Neural cell (in vitro differentiated cells): ENCODE measurements at regions not wholly inside any gene's neighbourhood (a gene's known extent, or its start where the extent isn't known, plus 50 kb on each side); places are given as distances from the start of the nearest gene placed in this dataset.

Experiments used
- H2AFZ ChIP-seq: fragments of 200-600, 300-800 bp; sonication (generic), shearing (Covaris generic); 2 replicates; pipeline ENCODE4 v1.6.0; 2014; ENCODE audit warnings: low read depth, mild to moderate bottlenecking, antibody characterized with exemption, low read length, moderate library complexity
- H3F3A ChIP-seq: fragments of 200-600 bp; shearing (Covaris generic); 2 replicates; pipeline ENCODE4 v1.6.1; 2016; ENCODE audit warnings: mild to moderate bottlenecking, moderate library complexity, mixed read lengths, antibody characterized with exemption, low read length; ENCODE audit not compliant: insufficient read depth, poor library complexity, severe bottlenecking
- H3K27ac ChIP-seq: fragments of 200-600, 300-800 bp; sonication (generic), shearing (Covaris generic); 2 replicates; pipeline ENCODE4 v1.5.1; 2014; ENCODE audit warnings: mild to moderate bottlenecking, low read length, moderate library complexity
- H3K27me3 ChIP-seq: fragments of 300-800, 200-600 bp; sonication (generic), shearing (Covaris generic); 2 replicates; pipeline ENCODE4 v1.6.0; 2014; ENCODE audit warnings: mild to moderate bottlenecking, low read depth, low read length, moderate library complexity; ENCODE audit not compliant: insufficient read depth
- H3K36me3 ChIP-seq: fragments of 300-800, 200-600 bp; sonication (generic), shearing (Covaris generic); 2 replicates; pipeline ENCODE4 v1.5.1; 2014; ENCODE audit warnings: mild to moderate bottlenecking, antibody characterized with exemption, low read length, moderate library complexity; ENCODE audit not compliant: insufficient read depth
- H3K4me2 ChIP-seq: fragments of 300-800, 200-600 bp; sonication (generic), shearing (Covaris generic); 2 replicates; pipeline ENCODE4 v1.6.0; 2014; ENCODE audit warnings: mild to moderate bottlenecking, low read length
- H3K4me3 ChIP-seq: fragments of 300-800, 200-600 bp; sonication (generic), shearing (Covaris generic); 2 replicates; pipeline ENCODE4 v1.5.1; 2014; ENCODE audit warnings: mild to moderate bottlenecking, low read length, moderate library complexity
- H3K79me2 ChIP-seq: fragments of 200-600 bp; shearing (Covaris generic); replicated peaks from 2 replicates; pipeline ENCODE4 v1.6.0; 2014; ENCODE audit warnings: mild to moderate bottlenecking, low read length, moderate library complexity; ENCODE audit not compliant: insufficient read depth
- H3K9ac ChIP-seq: fragments of 300-800, 200-600 bp; sonication (generic), shearing (Covaris generic); 2 replicates; pipeline ENCODE4 v1.6.1; 2016; ENCODE audit warnings: mild to moderate bottlenecking, low read length, mixed read lengths
- H3K9me2 ChIP-seq: fragments of 200-600 bp; shearing (Covaris generic); 2 replicates; pipeline ENCODE4 v1.6.1; 2016; ENCODE audit warnings: mild to moderate bottlenecking, low read length, mixed read lengths; ENCODE audit not compliant: insufficient read depth
- H3K9me3 ChIP-seq: fragments of 200-600, 300-800 bp; sonication (generic), shearing (Covaris generic); 2 replicates; pipeline ENCODE4 v1.6.1; 2016; ENCODE audit warnings: mild to moderate bottlenecking, mixed run types, low read length, moderate library complexity, mixed read lengths
- H4K20me1 ChIP-seq: fragments of 200-600 bp; shearing (Covaris generic); 2 replicates; pipeline ENCODE4 v1.6.1; 2016; ENCODE audit warnings: mild to moderate bottlenecking, mixed run types; ENCODE audit not compliant: insufficient read depth
- CTCF ChIP-seq: fragments of 450-650 bp; IDR thresholded peaks from 2 replicates; pipeline ENCODE4 v1.5.1; 2014; ENCODE audit warnings: antibody characterized with exemption, mild to moderate bottlenecking, moderate library complexity; ENCODE audit not compliant: poor library complexity, severe bottlenecking
- EP300 ChIP-seq: fragments of 450-650 bp; conservative IDR thresholded peaks from 2 replicates; pipeline ENCODE4 v1.6.1; 2014; ENCODE audit warnings: antibody characterized with exemption, mild to moderate bottlenecking, moderate library complexity; ENCODE audit not compliant: poor library complexity, severe bottlenecking
- EZH2 ChIP-seq: fragments of 200-600, 300-800 bp; shearing (Covaris generic), sonication (generic); IDR thresholded peaks from 2 replicates; pipeline ENCODE4 v1.6.1; 2014; ENCODE audit warnings: antibody characterized with exemption, low read length, borderline replicate concordance, mild to moderate bottlenecking; ENCODE audit not compliant: insufficient read depth, poor library complexity, severe bottlenecking
- MXI1 ChIP-seq: fragments of 450-650 bp; conservative IDR thresholded peaks from 2 replicates; pipeline ENCODE4 v1.6.1; 2014; ENCODE audit warnings: antibody characterized with exemption, mild to moderate bottlenecking; ENCODE audit not compliant: poor library complexity, severe bottlenecking
- POLR2AphosphoS5 ChIP-seq: IDR thresholded peaks from 2 replicates; pipeline ENCODE4 v1.6.1; 2012
- RAD21 ChIP-seq: fragments of 450-650 bp; conservative IDR thresholded peaks from 2 replicates; pipeline ENCODE4 v1.6.1; 2014; ENCODE audit warnings: antibody characterized with exemption, mild to moderate bottlenecking, moderate library complexity
- REST ChIP-seq: IDR thresholded peaks from 2 replicates; pipeline ENCODE4 v1.6.1; 2012; ENCODE audit warnings: borderline replicate concordance
- SMC3 ChIP-seq: fragments of 450-650 bp; conservative IDR thresholded peaks from 2 replicates; pipeline ENCODE4 v1.6.1; 2014; ENCODE audit warnings: antibody characterized with exemption, mild to moderate bottlenecking, moderate library complexity; ENCODE audit not compliant: poor library complexity
- TAF1 ChIP-seq: IDR thresholded peaks from 2 replicates; pipeline ENCODE4 v1.6.1; 2012; ENCODE audit warnings: low read depth

- Histone ChIP-seq H3K27me3 (no peaks in the 10 kb centered on the region), H2AFZ (no peak overlapping the region), H3K79me2 (no peaks in the 10 kb centered on the region), H3K9me2 (no peaks in the 10 kb centered on the region), H3K9ac (no peak overlapping the region), H3K27ac (no peak overlapping the region), H3K4me3 (no peak overlapping the region), H3K36me3 (no peaks in the 10 kb centered on the region), H3F3A (no peaks in the 10 kb centered on the region), H3K9me3 (no peaks in the 10 kb centered on the region), H3K4me2 (no peak overlapping the region), H4K20me1 (no peaks in the 10 kb centered on the region)
- TF ChIP-seq SMC3 (no peak), MXI1 (no peak), EZH2 (no peak), REST (no peak), EP300 (no peak), CTCF (no peak), TAF1 (no peak), RAD21 (no peak), POLR2AphosphoS5 (no peak)
Measured at GRCh38 chr10:3982746-3983442, 197.9 kb upstream of the KLF6 start.

- TF ChIP-seq SMC3 = no peak
- TF ChIP-seq REST = no peak
- no peak for TF ChIP-seq MXI1
- no peak for TF ChIP-seq POLR2AphosphoS5
- no peak for TF ChIP-seq TAF1
- no peak for TF ChIP-seq RAD21
- TF ChIP-seq EP300 = no peak
- no peak for TF ChIP-seq EZH2
- TF ChIP-seq CTCF = no peak
- Histone ChIP-seq H3K36me3 (no peaks in the 10 kb centered on the region), H3K9ac (no peak overlapping the region), H4K20me1 (no peaks in the 10 kb centered on the region), H3K27ac (no peak overlapping the region), H3K9me2 (no peaks in the 10 kb centered on the region), H3K9me3 (no peaks in the 10 kb centered on the region), H2AFZ (no peak overlapping the region), H3K4me3 (no peak overlapping the region), H3K27me3 (no peaks in the 10 kb centered on the region), H3K79me2 (no peaks in the 10 kb centered on the region), H3F3A (no peaks in the 10 kb centered on the region), H3K4me2 (no peak overlapping the region)
Measured at GRCh38 chr10:3981300-3981699, 196.3 kb upstream of the KLF6 start.
